ENCODE measurements at regions not wholly inside any gene's neighbourhood (a gene's known extent, or its start where the extent isn't known, plus 50 kb on each side); places are given as distances from the start of the nearest gene placed in this dataset.

DNA sequence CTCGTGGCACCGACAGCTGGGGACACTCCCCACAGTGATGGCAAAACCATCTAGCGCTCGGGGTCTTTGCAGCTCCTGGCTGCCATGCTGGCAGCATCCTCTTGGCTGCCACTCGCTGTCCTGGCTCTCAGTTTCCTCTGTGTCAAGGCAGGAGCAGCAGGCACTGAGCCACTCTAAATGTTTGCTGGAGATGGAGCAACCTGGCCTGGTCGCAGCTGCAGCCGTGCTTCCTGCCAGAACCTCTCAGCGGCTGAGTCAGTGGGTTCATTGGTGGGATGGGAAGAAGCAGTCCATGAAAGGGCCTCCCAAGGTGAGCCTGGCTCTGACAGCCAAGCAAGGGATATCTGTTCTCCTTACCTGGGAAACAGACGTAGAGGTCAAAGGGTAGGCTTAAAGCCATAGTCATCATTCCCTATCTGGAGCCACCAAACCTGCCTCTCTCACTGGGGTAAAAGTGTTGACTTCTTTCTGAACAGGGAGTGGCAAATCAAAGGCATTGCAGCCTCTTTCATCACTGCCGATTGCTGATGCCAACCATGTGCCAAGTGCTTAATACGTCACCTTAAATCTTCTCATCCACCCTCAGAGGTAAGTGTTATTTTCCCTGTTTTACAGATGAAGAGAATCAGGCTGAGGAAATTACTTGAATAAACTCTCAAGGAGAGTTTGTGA lies 304.8 kb upstream of the ZNF462 start:
- no peak for DNase-seq

DNA sequence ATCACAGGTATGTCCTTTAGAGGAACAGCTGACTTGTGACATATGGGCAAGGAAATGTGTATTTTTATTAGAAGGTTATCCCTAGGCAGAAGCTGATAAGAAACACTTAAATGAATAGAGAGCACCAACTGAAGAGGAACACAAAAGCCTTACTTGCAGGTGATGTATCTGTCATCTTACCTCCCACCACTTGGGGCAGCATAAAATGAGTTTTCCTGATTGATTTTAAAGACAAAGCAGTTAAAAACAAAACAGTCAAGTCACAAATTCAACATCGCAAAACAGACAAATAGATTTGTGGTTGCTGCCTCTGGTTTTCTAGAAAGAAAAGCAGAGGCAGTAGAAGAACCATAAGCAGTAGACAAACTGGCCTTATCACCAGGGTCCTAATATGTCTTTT lies 302.4 kb upstream of the ZNF462 start:
- DNase-seq: no peak

GRCh38 chr9:106575823-106576222 lies 287.1 kb upstream of the ZNF462 start:
- no peak for DNase-seq

- DNase-seq: no peak
Measured at GRCh38 chr9:106576232-106576760, 286.7 kb upstream of the ZNF462 start.

DNA sequence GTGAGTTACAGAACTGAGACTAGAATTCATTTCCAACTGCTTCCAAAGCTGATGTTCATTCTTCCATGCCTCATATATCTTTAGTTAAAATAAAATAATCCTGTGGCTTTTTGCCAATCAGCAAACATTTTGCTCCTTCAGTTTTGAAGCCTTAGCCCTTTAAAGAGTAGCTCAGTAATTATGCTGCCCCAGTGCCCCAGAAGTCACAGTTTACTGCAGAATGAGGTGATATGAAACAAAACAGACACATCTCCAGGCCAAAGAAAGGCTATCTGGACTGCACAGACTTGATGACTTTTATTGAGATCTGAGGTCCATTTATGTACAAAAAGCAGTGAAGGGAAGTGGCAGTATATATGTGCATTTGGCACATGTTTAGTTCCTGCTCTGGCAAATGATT lies 285.8 kb upstream of the ZNF462 start:
- DNase-seq: no peak

DNA sequence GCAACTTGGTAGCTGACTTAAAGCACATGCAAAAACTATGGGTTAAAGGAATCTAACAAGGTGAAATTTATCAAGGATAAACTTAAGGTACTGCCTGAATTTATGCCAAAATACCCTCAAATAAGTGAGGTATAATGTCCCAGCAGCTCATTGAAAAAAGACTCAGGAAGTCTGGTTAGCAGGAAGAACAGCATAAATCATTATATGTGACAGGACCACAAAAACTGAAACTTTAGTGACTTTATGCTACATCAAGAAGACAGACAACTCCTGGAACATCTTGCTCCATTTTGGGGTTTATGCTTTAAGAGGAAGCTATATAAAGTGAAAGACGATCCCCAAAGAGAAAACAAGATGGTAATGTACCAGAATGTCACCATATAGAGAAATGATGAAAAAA lies 282.4 kb upstream of the ZNF462 start:
- DNase-seq: no peak

DNA sequence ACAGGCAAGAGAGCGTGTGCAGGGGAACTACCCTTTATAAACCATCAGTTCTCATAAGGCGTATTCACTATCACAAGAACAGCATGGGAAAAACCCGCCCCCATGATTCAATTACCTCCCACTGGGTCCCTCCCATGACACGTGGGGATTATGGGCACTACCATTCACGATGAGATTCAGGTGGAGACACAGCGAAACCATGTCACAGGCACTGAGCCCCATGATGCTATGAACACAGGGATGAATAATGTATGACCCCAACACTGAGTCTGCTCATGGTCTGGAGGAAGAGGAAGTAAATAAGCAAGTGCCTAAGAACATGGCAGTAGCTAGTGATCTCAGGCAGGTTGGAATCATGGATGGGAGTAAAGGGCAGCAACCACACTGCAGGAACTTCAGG lies 281.0 kb upstream of the ZNF462 start:
- no peak for DNase-seq

DNA sequence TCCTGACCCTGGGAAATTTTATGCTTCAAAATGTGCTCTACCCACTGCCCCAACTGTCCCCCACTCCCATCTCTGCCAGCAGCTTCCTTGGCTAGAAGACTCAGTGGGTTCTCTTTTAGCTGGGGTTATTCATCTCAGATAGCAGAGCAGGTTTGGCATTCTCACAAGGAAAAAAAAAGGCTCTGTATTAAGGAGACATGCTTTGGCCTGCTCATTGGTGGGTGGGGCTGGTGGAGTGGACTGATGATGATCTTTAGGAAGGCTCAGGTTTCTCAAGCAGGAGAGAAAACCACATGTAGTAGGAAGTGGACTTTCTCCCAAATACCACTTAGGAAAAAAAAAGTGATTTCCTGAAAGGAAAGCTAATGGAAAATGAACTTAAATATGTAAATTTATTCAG lies 279.2 kb upstream of the ZNF462 start:
- DNase-seq: no peak

- DNase-seq: no peak
Measured at GRCh38 chr9:106587042-106587441, 275.9 kb upstream of the ZNF462 start.

DNA sequence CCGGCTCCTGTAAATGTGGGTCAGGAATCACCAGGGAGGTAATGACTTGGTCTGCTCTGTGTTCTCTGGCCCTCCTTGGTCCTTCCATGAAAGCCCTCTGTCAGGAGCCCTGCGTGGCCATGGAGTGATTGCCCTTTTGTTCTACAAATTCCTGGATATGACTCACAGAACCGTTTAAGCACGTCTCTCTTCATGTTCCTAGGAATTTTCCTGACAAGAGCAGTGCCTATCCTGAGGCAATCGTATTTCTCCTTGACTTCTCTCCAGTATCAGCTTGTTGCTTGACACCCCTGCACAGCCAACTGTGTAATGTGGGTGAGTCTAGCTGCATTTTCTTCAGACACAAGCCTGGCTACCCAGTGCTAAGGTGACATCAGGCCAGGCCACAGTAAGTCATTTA lies 274.3 kb upstream of the ZNF462 start:
- no peak for DNase-seq

GRCh38 chr9:106590759-106591505 lies 272.0 kb upstream of the ZNF462 start:
- no peak for DNase-seq

DNA sequence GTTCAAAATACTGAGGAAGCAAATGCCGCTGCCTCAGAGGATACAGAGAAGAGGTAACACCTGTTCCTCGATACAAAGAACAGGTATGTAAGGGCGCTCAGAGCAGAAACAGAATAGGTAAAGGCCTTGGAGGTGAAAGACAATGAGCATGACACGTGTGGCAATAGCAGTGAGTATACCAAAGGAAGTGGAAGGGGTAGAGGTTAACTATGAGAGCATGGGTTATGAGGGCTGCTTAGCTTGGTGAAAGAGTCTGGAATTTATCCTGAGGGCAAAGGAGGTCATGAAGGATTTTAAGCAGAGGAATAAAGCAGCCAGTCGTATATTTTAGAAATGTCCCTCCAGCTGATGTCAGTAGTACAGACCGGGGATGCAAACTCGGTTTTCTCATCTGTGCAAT lies 269.8 kb upstream of the ZNF462 start:
- no peak for DNase-seq

- no peak for DNase-seq
Measured at GRCh38 chr9:106596984-106597383, 266.0 kb upstream of the ZNF462 start.

DNA sequence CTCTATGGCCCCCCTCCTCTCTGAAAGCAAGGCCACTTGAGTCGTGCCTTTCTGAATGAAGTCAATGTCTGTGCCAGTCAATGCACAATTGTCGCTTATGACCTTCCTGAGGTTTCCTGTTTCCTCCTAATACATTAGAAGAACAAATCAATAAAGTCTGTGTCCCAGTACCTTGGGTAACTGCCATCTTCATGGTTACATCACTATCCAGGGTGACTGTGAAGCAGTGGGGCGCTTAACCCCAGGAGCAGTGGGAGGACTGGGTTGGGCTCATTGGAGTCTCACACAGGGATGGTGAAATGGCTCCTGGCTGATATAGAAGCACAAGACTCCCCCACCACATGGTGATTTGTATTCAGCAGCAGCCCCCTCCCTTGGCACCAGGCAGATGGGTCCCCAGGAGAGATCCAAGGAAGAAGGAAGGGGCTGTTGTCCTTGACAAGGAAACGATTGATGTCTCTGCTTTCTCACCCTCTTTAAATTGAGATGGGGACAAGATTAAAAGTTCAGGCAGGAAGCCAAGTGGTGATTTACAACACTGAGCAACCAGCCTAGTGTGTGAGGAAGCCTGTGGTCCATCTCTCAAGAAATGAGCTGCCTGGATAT lies 261.9 kb upstream of the ZNF462 start:
- DNase-seq: no peak

DNA sequence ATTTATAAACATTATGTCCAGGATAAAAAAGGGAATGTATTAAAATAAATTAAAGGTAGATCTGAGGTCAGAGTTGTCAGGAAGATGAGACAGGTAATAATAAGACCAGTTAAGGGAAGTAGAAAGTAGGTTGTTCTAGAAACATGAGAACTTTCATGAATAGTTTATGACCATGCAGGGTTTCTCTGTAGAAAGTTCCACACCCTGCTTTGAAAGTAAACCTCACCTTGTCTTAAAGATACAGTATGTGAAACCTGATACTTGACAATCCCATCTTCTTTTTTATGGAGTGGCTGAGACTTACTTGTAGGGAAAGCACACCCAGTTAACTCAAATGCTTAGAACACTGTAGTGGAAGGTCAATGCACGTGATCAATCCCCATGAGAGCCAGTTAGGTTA lies 260.6 kb upstream of the ZNF462 start:
- no peak for DNase-seq

DNA sequence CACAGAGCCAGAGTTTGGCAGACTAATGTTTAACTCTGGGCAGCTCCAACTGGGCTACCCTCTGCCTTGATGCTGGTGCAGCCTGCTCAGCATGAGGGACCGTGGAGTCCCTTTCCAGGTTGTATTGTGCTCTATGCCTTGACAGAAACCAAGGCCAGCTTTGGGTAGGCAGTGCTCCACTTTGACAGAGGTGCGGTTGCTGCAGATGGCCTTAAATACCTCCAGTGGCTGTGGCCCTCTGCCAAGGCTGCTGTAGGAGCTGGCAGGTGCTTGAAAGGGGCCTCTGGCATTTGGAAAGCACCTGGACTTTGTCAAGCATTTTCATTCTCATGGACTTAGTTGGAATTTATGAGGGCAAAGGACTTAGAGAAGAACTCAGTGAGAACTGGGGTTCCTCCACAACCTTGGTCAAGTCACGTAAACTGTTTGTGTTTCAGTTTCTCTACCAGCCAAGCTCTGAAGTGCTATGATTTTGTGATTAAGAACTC lies 249.7 kb upstream of the ZNF462 start:
- peak; percentile 32 for DNase-seq

DNA sequence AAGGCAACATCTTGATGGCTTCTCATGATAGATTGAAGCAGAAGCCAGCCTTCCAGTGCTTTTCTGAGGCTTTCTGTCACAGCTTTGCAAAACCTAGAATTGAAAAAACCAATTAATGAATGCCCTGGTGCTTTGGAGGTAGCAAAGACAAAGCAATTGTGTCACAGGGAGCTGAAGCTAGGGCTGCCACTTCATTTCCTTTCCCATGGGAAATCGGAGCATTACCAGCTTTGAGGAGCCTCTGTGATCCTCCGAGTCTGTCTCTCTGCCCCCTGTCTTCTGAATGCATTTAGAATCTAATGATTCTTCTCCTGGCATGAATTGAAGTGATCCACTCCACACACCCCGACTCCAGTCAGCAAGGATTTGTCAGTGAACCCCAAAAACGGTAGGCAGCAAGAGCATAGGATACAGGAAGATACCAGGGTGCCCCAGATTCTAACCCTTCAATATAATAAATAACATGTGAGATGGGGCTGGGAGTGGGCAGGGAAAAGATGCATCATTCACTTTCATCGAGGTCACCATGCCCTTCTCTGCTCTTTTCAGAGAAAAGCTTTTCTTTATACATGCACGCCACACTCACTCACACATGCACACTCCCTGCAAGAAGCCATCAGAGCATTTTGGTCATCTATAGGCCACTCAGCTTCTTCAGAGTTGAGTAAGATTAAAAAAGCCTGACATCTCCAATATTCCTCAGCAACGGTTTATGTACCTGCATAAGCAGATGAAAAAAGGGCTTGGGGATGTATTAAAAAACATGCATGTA lies 247.7 kb upstream of the ZNF462 start:
- no peak for DNase-seq

DNA sequence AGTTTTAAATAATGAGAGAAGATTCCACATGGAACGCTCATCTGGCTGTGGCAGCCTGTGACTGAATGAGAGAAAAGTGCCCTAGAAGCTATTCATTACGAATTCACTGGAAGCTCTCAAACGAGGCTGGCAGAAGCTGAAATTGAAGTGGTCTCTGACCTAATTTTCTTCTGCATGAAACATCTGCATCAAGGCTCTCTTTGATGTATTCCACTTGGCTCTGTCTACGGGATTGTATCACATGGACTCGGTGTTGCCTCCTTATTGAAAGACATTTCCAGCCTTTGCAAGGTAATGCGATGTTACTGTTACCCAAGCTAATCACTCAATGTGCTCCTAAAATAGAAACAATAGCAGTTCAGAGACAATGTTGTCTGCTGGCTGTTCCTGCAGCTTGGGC lies 246.9 kb upstream of the ZNF462 start:
- DNase-seq: no peak

DNA sequence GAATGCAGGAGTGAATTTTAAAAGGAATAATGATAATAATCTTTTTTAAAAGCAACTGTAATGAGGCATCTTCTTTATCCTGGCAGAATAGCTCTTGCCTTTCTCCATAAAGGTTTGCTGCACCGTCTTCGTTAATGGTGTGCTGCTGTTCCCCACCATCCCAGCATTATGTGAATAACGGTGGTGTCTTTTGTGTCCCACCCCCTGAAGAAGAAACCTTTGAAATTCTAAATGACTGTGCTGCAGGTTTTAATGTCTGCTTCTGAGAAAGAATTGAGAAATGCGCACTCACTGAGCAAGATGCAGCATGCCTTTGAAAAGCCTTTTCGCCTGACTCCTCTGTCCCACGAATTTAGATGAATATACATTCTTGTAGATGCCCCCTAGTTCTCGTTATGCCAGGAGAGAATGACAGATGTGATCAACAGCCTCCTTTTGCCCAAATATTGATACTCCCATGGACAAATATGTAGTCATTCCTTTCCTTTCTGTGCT lies 246.1 kb upstream of the ZNF462 start:
- no peak for DNase-seq

GRCh38 chr9:106619211-106619610 lies 243.8 kb upstream of the ZNF462 start:
- DNase-seq: no peak

DNA sequence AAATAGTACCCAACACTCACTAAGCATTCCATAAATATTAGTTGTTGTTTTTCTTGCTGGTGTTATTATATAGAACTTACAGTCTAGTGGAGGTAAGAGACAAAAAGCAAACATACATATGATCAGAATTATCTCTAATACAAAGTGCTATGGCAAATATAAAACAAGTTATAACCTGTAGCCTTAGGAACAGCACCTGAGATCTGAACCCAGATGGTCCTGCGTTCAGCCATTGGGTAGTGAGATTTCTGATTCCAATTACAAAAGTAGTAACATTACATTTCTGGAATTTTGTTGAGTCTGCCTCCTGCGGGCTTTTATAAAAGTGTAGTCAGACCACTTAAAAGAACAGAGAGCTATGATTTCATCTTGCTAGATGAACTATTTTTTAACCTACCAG lies 242.9 kb upstream of the ZNF462 start:
- no peak for DNase-seq

- DNase-seq: no peak
Measured at GRCh38 chr9:106620866-106621265, 242.1 kb upstream of the ZNF462 start.
